NT2/D1 (cell line): ENCODE measurements at regions not wholly inside any gene's neighbourhood (a gene's known extent, or its start where the extent isn't known, plus 50 kb on each side); places are given as distances from the start of the nearest gene placed in this dataset.

ENCODE experiments used
- DNase-seq: peaks from one replicate; pipeline ENCODE4 v3.0.0-alpha.2; 2011; ENCODE audit warnings: low read depth, low spot score
- H3K27me3 ChIP-seq: 2 replicates; pipeline ENCODE4 v1.6.0; 2011; ENCODE audit warnings: mild to moderate bottlenecking; ENCODE audit not compliant: insufficient read length, insufficient read depth
- H3K36me3 ChIP-seq: 2 replicates; pipeline ENCODE4 v1.6.1; 2011; ENCODE audit warnings: mild to moderate bottlenecking, low read length, mixed read lengths; ENCODE audit not compliant: insufficient read depth, insufficient read length
- H3K4me1 ChIP-seq: 2 replicates; pipeline ENCODE4 v1.5.1; 2011; ENCODE audit not compliant: insufficient read depth, insufficient read length
- H3K4me3 ChIP-seq: 2 replicates; pipeline ENCODE4 v1.5.1; 2011; ENCODE audit warnings: low read depth; ENCODE audit not compliant: insufficient read length
- H3K9ac ChIP-seq: 2 replicates; pipeline ENCODE4 v1.6.0; 2011; ENCODE audit warnings: low read depth; ENCODE audit not compliant: insufficient read length
- H3K9me3 ChIP-seq: 2 replicates; pipeline ENCODE4 v1.5.1; 2011; ENCODE audit warnings: mild to moderate bottlenecking, low read length; ENCODE audit not compliant: insufficient read depth
- SUZ12 ChIP-seq: IDR thresholded peaks from 2 replicates; pipeline ENCODE4 v1.6.1; 2011; ENCODE audit not compliant: insufficient read length, insufficient read depth; ENCODE audit errors: extremely low read depth
- YY1 ChIP-seq: IDR thresholded peaks from 2 replicates; pipeline ENCODE4 v1.6.1; 2011; ENCODE audit not compliant: insufficient read length, insufficient read depth
- ZNF274 ChIP-seq: IDR thresholded peaks from 2 replicates; pipeline ENCODE4 v1.6.1; 2011; ENCODE audit warnings: mild to moderate bottlenecking, low read depth, low read length

DNA sequence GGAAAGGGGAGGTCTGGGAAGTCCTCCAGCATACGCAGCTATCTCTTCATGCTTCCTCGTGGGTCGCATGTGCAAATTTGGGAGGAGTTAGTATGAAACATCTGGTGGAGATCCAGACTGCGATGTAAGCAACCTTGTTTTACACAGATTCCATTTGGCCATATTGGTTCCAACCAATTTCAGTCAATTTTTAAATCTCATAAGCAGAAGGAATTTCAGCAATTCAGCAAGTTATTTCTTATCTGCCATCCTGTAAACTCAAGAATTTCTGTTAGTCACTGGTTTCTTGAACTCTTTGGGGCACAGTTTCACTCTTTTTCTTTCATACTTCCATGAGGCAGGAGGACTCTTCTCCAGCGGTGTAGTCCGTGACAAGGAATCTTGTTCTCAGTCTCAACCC is 130.4 kb upstream of the CLINT1 start:
- H3K27me3 ChIP-seq = no peaks in the 10 kb centered on the region
- TF ChIP-seq YY1 (no peak), SUZ12 (no peak), ZNF274 (no peak)
- no peaks in the 10 kb centered on the region for H3K9me3 ChIP-seq
- no peak for DNase-seq
- no peak overlapping the region for H3K9ac ChIP-seq
- H3K4me1 ChIP-seq = no peaks in the 10 kb centered on the region
- no peak overlapping the region for H3K4me3 ChIP-seq
- H3K36me3 ChIP-seq = no peaks in the 10 kb centered on the region

- Histone ChIP-seq H3K4me1 (no peaks in the 10 kb centered on the region), H3K36me3 (no peaks in the 10 kb centered on the region), H3K27me3 (no peaks in the 10 kb centered on the region), H3K9ac (no peak overlapping the region), H3K4me3 (no peak overlapping the region), H3K9me3 (no peaks in the 10 kb centered on the region)
- DNase-seq = no peak
- no peak for TF ChIP-seq ZNF274
- no peak for TF ChIP-seq YY1
- no peak for TF ChIP-seq SUZ12
These were observed 128.3 kb upstream of the CLINT1 start for GRCh38 chr5:157987259-157987658.

- Histone ChIP-seq H3K27me3 (no peaks in the 10 kb centered on the region), H3K9ac (no peak overlapping the region), H3K4me1 (no peaks in the 10 kb centered on the region), H3K36me3 (no peaks in the 10 kb centered on the region), H3K9me3 (no peaks in the 10 kb centered on the region), H3K4me3 (no peak overlapping the region)
- no peak for DNase-seq
- no peak for TF ChIP-seq YY1
- no peak for TF ChIP-seq SUZ12
- no peak for TF ChIP-seq ZNF274
These were observed 127.6 kb upstream of the CLINT1 start for GRCh38 chr5:157986431-157986990.

- Histone ChIP-seq H3K36me3 (no peaks in the 10 kb centered on the region), H3K9ac (no peak overlapping the region), H3K9me3 (no peaks in the 10 kb centered on the region), H3K4me1 (no peaks in the 10 kb centered on the region), H3K4me3 (no peak overlapping the region), H3K27me3 (no peaks in the 10 kb centered on the region)
- TF ChIP-seq ZNF274 = no peak
- TF ChIP-seq YY1 = no peak
- no peak for TF ChIP-seq SUZ12
- no peak for DNase-seq
These were observed 125.7 kb upstream of the CLINT1 start for GRCh38 chr5:157984611-157985010.

- DNase-seq = no peak
- Histone ChIP-seq H3K4me1 (no peaks in the 10 kb centered on the region), H3K4me3 (no peak overlapping the region), H3K9me3 (no peaks in the 10 kb centered on the region), H3K9ac (no peak overlapping the region), H3K36me3 (no peaks in the 10 kb centered on the region), H3K27me3 (no peaks in the 10 kb centered on the region)
- TF ChIP-seq YY1 = no peak
- no peak for TF ChIP-seq SUZ12
- no peak for TF ChIP-seq ZNF274
These were observed 125.1 kb upstream of the CLINT1 start for GRCh38 chr5:157983906-157984551.

DNA sequence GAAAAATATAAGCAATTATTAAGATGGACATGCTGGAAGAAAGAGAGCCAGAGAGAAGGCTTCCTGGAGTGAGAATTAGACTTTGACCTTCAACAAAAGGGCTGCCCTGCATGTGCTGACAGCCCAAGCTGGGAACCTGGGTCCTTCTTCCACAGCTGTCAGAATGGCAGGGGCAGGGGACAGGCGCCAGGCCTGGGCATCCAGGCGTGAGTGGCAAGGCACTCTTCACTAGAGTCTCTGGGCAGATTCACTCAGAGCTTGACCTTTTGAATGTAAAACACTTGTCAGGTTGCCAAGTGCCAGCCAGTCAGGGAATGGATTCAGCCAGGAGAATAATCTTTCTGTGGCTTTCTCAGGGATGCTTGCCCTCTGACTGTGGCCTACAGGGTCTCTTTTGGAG is 119.1 kb upstream of the CLINT1 start:
- TF ChIP-seq ZNF274 (no peak), YY1 (no peak), SUZ12 (no peak)
- DNase-seq = no peak
- Histone ChIP-seq H3K4me3 (no peak overlapping the region), H3K36me3 (no peaks in the 10 kb centered on the region), H3K9ac (no peak overlapping the region), H3K9me3 (no peaks in the 10 kb centered on the region), H3K27me3 (no peaks in the 10 kb centered on the region), H3K4me1 (no peaks in the 10 kb centered on the region)

GRCh38 chr5:157976429-157976828 is 117.5 kb upstream of the CLINT1 start:
- Histone ChIP-seq H3K36me3 (no peaks in the 10 kb centered on the region), H3K4me3 (no peak overlapping the region), H3K9ac (no peak overlapping the region), H3K9me3 (no peaks in the 10 kb centered on the region), H3K4me1 (no peaks in the 10 kb centered on the region), H3K27me3 (no peaks in the 10 kb centered on the region)
- DNase-seq = no peak
- TF ChIP-seq ZNF274 (no peak), SUZ12 (no peak), YY1 (no peak)
